ENCODE measurements at regions not wholly inside any gene's neighbourhood (a gene's known extent, or its start where the extent isn't known, plus 50 kb on each side); places are given as distances from the start of the nearest gene placed in this dataset.

GRCh38 chrX:39819921-39820849 lies 277.6 kb downstream of the BCOR start:
- Histone ChIP-seq H3K36me3 (ENCODE audit: control insufficient read depth, insufficient read depth, low read length) (no peaks in the 10 kb centered on the region), H3K9me3 (ENCODE audit: control insufficient read depth, low read length) (no peaks in the 10 kb centered on the region), H3K27me3 (ENCODE audit: control insufficient read depth, insufficient read depth, low read length, poor library complexity, severe bottlenecking) (peaks cover 46% of the 10 kb centered on the region), H3K4me1 (ENCODE audit: control insufficient read depth, insufficient read depth, low read length) (peaks cover 7% of the 10 kb centered on the region), H3K4me3 (ENCODE audit: low read length) (peak overlapping the region; percentile 40), H3K9ac (ENCODE audit: extremely low read depth, low read length, poor library complexity, severe bottlenecking) (no peak overlapping the region), H3K27ac (ENCODE audit: low read depth, low read length) (no peak overlapping the region)
- Mint-ChIP-seq H3K4me1 (peaks cover 46% of the 10 kb centered on the region), H3K27ac (no peak overlapping the region), H3K27me3 (ENCODE audit: insufficient read depth) (peaks cover 70% of the 10 kb centered on the region), H3K9me3 (peaks cover 6% of the 10 kb centered on the region), H3K36me3 (ENCODE audit: low read depth) (no peaks in the 10 kb centered on the region), H3K4me3 (peak overlapping the region; percentile 49)
- TF ChIP-seq CTCF (conservative IDR thresholded peaks at IDR 0.05), result no peak
- DNase-seq, result peak; percentile 80
- WGBS, 2 experiments (ENCODE audit: insufficient coverage in 1 of 2, insufficient read length in 1 of 2), result 22% methylated on average over 31 of the region's 34 CpGs; no CpG with 5 or more reads in 1 of the 2 experiments

- Histone ChIP-seq H3K9me3 (ENCODE audit: control insufficient read depth, low read length) (no peaks in the 10 kb centered on the region), H3K36me3 (ENCODE audit: control insufficient read depth, insufficient read depth, low read length) (no peaks in the 10 kb centered on the region), H3K27ac (ENCODE audit: low read depth, low read length) (no peak overlapping the region), H3K27me3 (ENCODE audit: control insufficient read depth, insufficient read depth, low read length, poor library complexity, severe bottlenecking) (peaks cover 46% of the 10 kb centered on the region), H3K9ac (ENCODE audit: extremely low read depth, low read length, poor library complexity, severe bottlenecking) (no peak overlapping the region), H3K4me3 (ENCODE audit: low read length) (peak overlapping the region; percentile 40), H3K4me1 (ENCODE audit: control insufficient read depth, insufficient read depth, low read length) (peaks cover 7% of the 10 kb centered on the region)
- no peak for TF ChIP-seq CTCF (conservative IDR thresholded peaks at IDR 0.05)
- Mint-ChIP-seq H3K9me3 (peaks cover 6% of the 10 kb centered on the region), H3K27me3 (ENCODE audit: insufficient read depth) (peaks cover 78% of the 10 kb centered on the region), H3K4me1 (peaks cover 44% of the 10 kb centered on the region), H3K27ac (no peak overlapping the region), H3K36me3 (ENCODE audit: low read depth) (no peaks in the 10 kb centered on the region), H3K4me3 (peak overlapping the region; percentile 49)
- WGBS, 2 experiments (ENCODE audit: insufficient coverage in 1 of 2, insufficient read length in 1 of 2), result 1% methylated on average over 63 of the region's 98 CpGs; no CpG with 5 or more reads in 1 of the 2 experiments
- peak; percentile 87 for DNase-seq
Measured at GRCh38 chrX:39820938-39821708, 276.6 kb downstream of the BCOR start.

GRCh38 chrX:39821709-39822095 lies 276.1 kb downstream of the BCOR start:
- 26% methylated on average over 13 of the region's 26 CpGs; no CpG with 5 or more reads in 1 of the 2 experiments for WGBS, 2 experiments (ENCODE audit: insufficient coverage in 1 of 2, insufficient read length in 1 of 2)
- no peaks in the 10 kb centered on the region for H3K36me3 ChIP-seq (ENCODE audit: control insufficient read depth, insufficient read depth, low read length)
- H3K36me3 Mint-ChIP-seq (ENCODE audit: low read depth), result no peaks in the 10 kb centered on the region
- no peaks in the 10 kb centered on the region for H3K9me3 ChIP-seq (ENCODE audit: control insufficient read depth, low read length)
- peaks cover 46% of the 10 kb centered on the region for H3K27me3 ChIP-seq (ENCODE audit: control insufficient read depth, insufficient read depth, low read length, poor library complexity, severe bottlenecking)
- peak; percentile 72 for DNase-seq
- H3K27ac ChIP-seq (ENCODE audit: low read depth, low read length), result no peak overlapping the region
- peaks cover 83% of the 10 kb centered on the region for H3K27me3 Mint-ChIP-seq (ENCODE audit: insufficient read depth)
- H3K4me1 Mint-ChIP-seq, result peaks cover 43% of the 10 kb centered on the region
- H3K4me3 Mint-ChIP-seq, result peak overlapping the region; percentile 49
- TF ChIP-seq CTCF (conservative IDR thresholded peaks at IDR 0.05), result no peak
- H3K9me3 Mint-ChIP-seq, result peaks cover 6% of the 10 kb centered on the region
- no peak overlapping the region for H3K27ac Mint-ChIP-seq
- H3K9ac ChIP-seq (ENCODE audit: extremely low read depth, low read length, poor library complexity, severe bottlenecking), result no peak overlapping the region
- peaks cover 3% of the 10 kb centered on the region for H3K4me1 ChIP-seq (ENCODE audit: control insufficient read depth, insufficient read depth, low read length)
- no peak overlapping the region for H3K4me3 ChIP-seq (ENCODE audit: low read length)

All from endodermal cell (in vitro differentiated cells).